ENCODE measurements at regions not wholly inside any gene's neighbourhood (a gene's known extent, or its start where the extent isn't known, plus 50 kb on each side); places are given as distances from the start of the nearest gene placed in this dataset.
"Not testable (repeated sequence)": the region's sequence is repeated elsewhere in the genome, so short reads cannot be mapped to it uniquely, and the experiment has no call there.

GRCh38 chr11:67806183-67806582, 131.8 kb upstream of the ALDH3B2 start:
- not testable (repeated sequence) for DNase-seq (ENCODE audit: low spot score)

- DNase-seq (ENCODE audit: low spot score): peak; percentile 97
These were observed 131.1 kb upstream of the ALDH3B2 start for GRCh38 chr11:67805253-67806126.

DNA sequence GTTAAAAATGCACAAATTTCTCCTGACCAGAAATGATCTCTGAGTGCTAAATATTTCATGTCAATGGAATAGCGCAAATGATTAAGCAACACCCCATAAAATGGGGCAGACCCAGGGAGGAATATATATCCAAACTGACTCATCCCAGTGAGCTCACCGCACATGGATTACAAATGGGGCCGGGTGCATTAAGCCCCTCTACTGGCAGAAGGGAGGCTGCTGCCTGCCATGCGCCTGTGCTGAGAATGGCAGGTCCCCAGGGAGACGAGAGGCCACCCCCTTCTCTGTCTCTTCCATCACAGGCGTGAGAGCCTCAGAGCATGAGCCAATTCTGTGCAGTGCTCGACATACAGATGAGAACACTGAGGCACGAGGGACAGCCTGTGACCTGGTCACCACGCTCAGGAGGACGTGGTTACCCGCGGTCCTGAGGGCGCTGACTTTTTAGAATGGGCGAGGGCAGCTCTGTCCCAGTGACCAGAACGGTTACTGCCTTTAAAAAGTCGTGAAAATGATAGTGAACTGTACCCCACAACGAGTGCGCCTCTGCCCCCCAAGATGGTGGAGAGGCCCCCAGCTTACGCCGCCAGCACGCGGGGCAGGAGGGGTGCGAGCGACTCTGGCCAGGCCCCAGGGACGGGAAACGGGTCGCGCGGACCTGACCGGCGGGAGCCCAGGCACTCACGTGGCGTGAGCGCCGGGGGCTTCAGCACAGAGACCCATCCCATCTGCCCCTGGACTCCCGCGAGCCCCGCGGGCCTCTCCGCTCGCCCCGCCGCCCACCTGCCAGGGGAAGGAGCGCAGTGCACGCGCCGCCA, 130.2 kb upstream of the ALDH3B2 start:
- DNase-seq (ENCODE audit: low spot score): not testable (repeated sequence)

- not testable (repeated sequence) for DNase-seq (ENCODE audit: low spot score)
These were observed 129.1 kb upstream of the ALDH3B2 start for GRCh38 chr11:67803519-67803918.

DNA sequence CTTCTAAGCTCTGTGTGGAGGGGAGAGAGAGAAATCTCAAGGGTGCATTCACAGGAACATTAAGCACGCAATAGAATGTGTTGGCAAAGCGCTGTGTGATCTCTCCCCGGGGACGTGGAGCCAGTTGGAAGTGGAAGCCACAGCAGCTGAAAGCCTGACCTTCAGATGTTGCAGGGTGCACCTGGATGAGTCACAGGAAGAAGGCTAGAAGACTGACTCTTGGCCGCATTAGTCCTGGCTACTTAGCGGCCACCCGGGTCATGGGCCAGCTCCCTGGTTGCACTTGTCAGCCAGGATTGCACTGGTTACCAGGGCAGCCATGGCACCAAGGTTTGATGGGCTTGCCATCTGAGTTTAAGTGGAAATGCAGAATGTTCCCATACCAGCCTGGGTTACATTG, 128.6 kb upstream of the ALDH3B2 start:
- DNase-seq (ENCODE audit: low spot score): not testable (repeated sequence)

GRCh38 chr11:67802623-67803022, 128.2 kb upstream of the ALDH3B2 start:
- not testable (repeated sequence) for DNase-seq (ENCODE audit: low spot score)

DNA sequence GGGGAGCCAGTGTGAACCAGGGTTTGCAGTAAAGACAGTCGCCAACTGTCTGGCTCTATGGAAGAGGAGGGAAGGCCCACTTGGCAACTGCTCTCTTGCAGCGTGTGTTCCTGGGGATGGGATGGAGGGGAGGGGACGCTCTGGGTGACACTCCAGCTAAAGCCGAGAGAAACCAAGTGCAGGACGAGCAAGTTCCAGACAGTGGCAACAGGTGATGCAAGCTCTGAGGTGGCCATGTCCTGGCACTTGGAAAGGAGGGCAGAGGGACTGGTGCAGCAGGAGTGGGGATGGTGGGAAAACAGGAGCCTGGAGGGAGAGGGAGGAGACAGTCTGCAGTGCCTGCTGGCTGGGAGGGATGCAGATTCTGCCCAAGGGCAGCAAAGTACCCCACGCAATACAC, 127.0 kb upstream of the ALDH3B2 start:
- DNase-seq (ENCODE audit: low spot score): not testable (repeated sequence)

DNA sequence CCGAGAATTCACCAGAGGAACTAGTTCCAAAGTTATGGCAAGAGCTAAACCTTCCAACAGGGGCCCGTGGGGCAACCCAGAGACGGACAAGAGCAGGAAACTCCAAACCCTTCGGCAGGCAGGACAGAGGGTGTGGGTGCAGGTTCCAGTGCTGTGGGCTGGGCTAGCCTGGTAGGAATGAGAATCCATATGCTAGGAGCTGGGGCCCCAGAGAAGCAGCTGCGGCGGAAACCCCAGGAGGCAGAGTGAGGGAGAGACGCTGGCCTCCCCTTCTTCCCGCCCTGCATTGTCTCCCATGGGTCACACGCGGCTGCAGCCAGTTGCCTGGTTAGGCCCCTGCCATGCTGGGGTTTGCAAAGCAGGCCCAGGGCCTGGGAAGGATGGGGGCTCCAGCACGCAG, 126.2 kb upstream of the ALDH3B2 start:
- not testable (repeated sequence) for DNase-seq (ENCODE audit: low spot score)

DNA sequence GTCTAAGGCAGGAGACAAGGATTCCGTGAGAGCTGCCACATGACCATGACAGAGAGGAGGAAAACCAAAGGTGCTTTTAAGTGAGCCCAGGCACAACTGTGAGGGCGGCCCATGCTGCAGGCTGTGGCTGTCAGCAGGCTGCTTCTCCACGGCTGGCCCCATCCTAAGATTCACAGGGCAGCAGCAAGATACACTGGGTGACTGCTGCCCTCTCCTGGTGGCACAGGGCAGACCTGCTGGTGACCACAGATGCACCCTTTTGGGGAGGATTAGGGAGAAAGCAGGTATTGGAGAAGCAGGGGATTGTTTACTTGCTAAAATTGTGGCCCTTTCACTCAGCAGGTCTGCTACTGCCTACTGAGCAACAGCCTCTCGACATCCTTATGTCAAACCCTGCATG, 125.4 kb upstream of the ALDH3B2 start:
- not testable (repeated sequence) for DNase-seq (ENCODE audit: low spot score)

- DNase-seq (ENCODE audit: low spot score): not testable (repeated sequence)
These were observed 123.5 kb upstream of the ALDH3B2 start for GRCh38 chr11:67797726-67798521.

GRCh38 chr11:67795746-67796145, 121.3 kb upstream of the ALDH3B2 start:
- TF ChIP-seq, protein P1, sequence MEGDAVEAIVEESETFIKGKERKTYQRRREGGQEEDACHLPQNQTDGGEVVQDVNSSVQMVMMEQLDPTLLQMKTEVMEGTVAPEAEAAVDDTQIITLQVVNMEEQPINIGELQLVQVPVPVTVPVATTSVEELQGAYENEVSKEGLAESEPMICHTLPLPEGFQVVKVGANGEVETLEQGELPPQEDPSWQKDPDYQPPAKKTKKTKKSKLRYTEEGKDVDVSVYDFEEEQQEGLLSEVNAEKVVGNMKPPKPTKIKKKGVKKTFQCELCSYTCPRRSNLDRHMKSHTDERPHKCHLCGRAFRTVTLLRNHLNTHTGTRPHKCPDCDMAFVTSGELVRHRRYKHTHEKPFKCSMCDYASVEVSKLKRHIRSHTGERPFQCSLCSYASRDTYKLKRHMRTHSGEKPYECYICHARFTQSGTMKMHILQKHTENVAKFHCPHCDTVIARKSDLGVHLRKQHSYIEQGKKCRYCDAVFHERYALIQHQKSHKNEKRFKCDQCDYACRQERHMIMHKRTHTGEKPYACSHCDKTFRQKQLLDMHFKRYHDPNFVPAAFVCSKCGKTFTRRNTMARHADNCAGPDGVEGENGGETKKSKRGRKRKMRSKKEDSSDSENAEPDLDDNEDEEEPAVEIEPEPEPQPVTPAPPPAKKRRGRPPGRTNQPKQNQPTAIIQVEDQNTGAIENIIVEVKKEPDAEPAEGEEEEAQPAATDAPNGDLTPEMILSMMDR (IDR thresholded peaks at IDR 0.05; ENCODE audit: extremely low read depth, missing control alignments): no peak
- DNase-seq (ENCODE audit: low spot score): no peak

DNA sequence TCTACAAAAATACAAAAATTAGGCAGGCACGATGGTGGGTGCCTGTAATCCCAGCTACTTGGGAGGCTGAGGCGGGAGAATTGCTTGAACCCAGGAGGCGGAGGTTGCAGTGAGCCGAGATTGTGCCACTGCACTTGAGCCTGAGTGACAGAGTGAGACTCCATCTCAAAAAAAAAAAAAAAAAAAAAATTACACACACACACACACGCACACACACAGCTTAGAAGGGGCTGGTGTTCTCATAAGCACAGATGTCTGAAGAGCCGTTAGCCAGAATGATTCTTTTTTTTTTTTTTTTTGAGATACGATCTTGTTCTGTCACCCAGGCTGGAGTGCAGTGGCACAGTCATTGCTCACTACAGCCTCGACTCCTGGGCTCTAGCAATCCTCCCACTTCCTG, 119.3 kb upstream of the ALDH3B2 start:
- DNase-seq (ENCODE audit: low spot score): not testable (repeated sequence)

GRCh38 chr11:67792273-67792990, 118.0 kb upstream of the ALDH3B2 start:
- TF ChIP-seq, protein P1 (IDR thresholded peaks at IDR 0.05; ENCODE audit: extremely low read depth, missing control alignments): peak; percentile 28
- DNase-seq (ENCODE audit: low spot score): not testable (repeated sequence)

DNA sequence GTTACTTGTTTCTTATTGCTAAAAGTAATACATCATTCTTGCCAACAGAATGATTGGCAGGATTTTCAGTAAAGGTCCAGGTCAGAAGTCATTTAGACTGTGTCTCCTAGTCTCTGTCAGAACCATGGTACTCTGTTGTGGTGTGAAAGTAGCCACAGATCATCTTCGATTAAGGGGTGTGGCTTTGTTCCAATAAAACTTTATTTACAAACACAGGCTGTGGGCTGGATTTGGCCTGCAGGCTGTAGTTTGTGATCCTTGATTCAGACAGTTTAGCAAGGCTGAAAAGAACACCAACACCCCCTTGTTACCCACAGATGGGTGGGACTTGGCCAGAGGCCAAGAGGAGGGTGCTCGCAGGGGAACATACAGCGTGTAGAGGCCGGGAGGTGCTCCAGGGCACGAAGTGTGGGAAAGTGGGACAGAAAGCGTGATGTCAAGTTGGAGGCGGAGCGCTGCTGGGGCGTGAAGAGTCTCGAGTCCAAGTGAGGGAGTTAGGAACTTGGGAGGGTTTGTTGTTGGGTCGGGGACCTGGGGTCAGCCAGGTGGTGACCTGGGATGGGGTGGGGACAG, 117.3 kb upstream of the ALDH3B2 start:
- not testable (repeated sequence) for DNase-seq (ENCODE audit: low spot score)

GRCh38 chr11:67788341-67788695, 113.9 kb upstream of the ALDH3B2 start:
- not testable (repeated sequence) for DNase-seq (ENCODE audit: low spot score)

- not testable (repeated sequence) for DNase-seq (ENCODE audit: low spot score)
These were observed 113.4 kb upstream of the ALDH3B2 start for GRCh38 chr11:67787681-67788340.

DNA sequence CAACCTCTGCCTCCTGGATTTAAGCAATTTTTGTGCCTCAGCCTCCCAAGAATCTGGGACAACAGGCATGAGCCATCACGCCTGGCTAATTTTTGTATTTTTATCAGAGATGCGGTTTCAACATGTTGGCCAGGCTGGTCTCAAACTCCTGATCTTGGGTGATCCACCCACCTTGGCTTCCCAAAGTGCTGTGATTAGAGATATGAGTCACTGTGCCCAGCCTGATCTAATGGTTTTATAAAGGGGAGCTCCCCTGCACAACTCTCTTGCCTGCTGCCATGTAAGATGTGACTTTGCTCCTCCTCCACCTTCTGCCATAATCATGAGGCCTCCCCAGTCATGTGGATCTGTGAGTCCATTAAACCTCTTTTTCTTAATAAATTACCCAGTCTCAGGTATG, 107.5 kb upstream of the ALDH3B2 start:
- DNase-seq (ENCODE audit: low spot score): not testable (repeated sequence)
